H9 (cell line): ENCODE measurements at regions not wholly inside any gene's neighbourhood (a gene's known extent, or its start where the extent isn't known, plus 50 kb on each side); places are given as distances from the start of the nearest gene placed in this dataset.

Experiments used
- DNase-seq: peaks from one replicate; pipeline ENCODE4 v3.0.0-alpha.2; 2017
- H2AFZ ChIP-seq: one replicate; pipeline ENCODE4 v1.6.1; 2013; ENCODE audit warnings: mild to moderate bottlenecking, low read length, control low read depth, moderate library complexity
- H2AK5ac ChIP-seq: 2 replicates; pipeline ENCODE4 v1.6.1; 2013; ENCODE audit warnings: low read length, control low read depth, mixed read lengths; ENCODE audit not compliant: insufficient read length
- H2BK120ac ChIP-seq: one replicate; pipeline ENCODE4 v1.6.1; 2013; ENCODE audit warnings: low read depth, mild to moderate bottlenecking, low read length, control low read depth, inconsistent platforms; ENCODE audit not compliant: poor library complexity, severe bottlenecking
- H2BK12ac ChIP-seq: 2 replicates; pipeline ENCODE4 v1.6.1; 2013; ENCODE audit warnings: low read length, control low read depth, mixed read lengths, low read depth; ENCODE audit not compliant: insufficient read length
- H2BK15ac ChIP-seq: 2 replicates; pipeline ENCODE4 v1.6.1; 2013; ENCODE audit warnings: low read depth, low read length, control low read depth
- H2BK20ac ChIP-seq: one replicate; pipeline ENCODE4 v1.6.1; 2013; ENCODE audit warnings: low read depth, mild to moderate bottlenecking, low read length, control low read depth, inconsistent platforms; ENCODE audit not compliant: poor library complexity, severe bottlenecking
- H2BK5ac ChIP-seq: 2 replicates; pipeline ENCODE4 v1.6.1; 2013; ENCODE audit warnings: low read length, control low read depth, mixed read lengths; ENCODE audit not compliant: insufficient read length
- H3K14ac ChIP-seq: 2 replicates; pipeline ENCODE4 v1.6.1; 2013; ENCODE audit warnings: low read length, control low read depth; ENCODE audit not compliant: insufficient read depth
- H3K18ac ChIP-seq: 2 replicates; pipeline ENCODE4 v1.6.1; 2013; ENCODE audit warnings: low read depth, mild to moderate bottlenecking, mixed read lengths, low read length, control low read depth; ENCODE audit not compliant: insufficient read length
- H3K23ac ChIP-seq: 2 replicates; pipeline ENCODE4 v1.6.1; 2013; ENCODE audit warnings: low read length, control low read depth, mixed read lengths, low read depth; ENCODE audit not compliant: insufficient read length
- H3K23me2 ChIP-seq: 2 replicates; pipeline ENCODE4 v1.6.1; 2013; ENCODE audit warnings: low read depth, mild to moderate bottlenecking, mixed read lengths, low read length, control low read depth; ENCODE audit not compliant: insufficient read length, poor library complexity, severe bottlenecking
- H3K27ac ChIP-seq: 2 replicates; pipeline ENCODE4 v1.5.1; 2013; ENCODE audit warnings: low read length, control low read depth, mixed read lengths, low read depth; ENCODE audit not compliant: insufficient read length
- H3K27me3 ChIP-seq: 2 replicates; pipeline ENCODE4 v1.6.1; 2013; ENCODE audit warnings: low read length, control low read depth, inconsistent platforms; ENCODE audit not compliant: insufficient read depth
- H3K4ac ChIP-seq: 2 replicates; pipeline ENCODE4 v1.6.1; 2013; ENCODE audit warnings: low read depth, mild to moderate bottlenecking, control low read depth, inconsistent platforms, low read length, moderate library complexity
- H3K4me1 ChIP-seq: 2 replicates; pipeline ENCODE4 v1.6.1; 2013; ENCODE audit warnings: low read length, control low read depth, inconsistent platforms; ENCODE audit not compliant: insufficient read depth
- H3K4me2 ChIP-seq: 2 replicates; pipeline ENCODE4 v1.6.1; 2013; ENCODE audit warnings: low read length, control low read depth, mixed read lengths; ENCODE audit not compliant: insufficient read length, insufficient read depth
- H3K56ac ChIP-seq: 2 replicates; pipeline ENCODE4 v1.6.1; 2013; ENCODE audit warnings: low read depth, mild to moderate bottlenecking, mixed read lengths, low read length, control low read depth; ENCODE audit not compliant: insufficient read length
- H3K79me1 ChIP-seq: 2 replicates; pipeline ENCODE4 v1.6.1; 2013; ENCODE audit warnings: low read depth, mild to moderate bottlenecking, moderate library complexity, low read length, control low read depth, inconsistent platforms; ENCODE audit not compliant: insufficient read depth, poor library complexity, severe bottlenecking
- H3K79me2 ChIP-seq: 2 replicates; pipeline ENCODE4 v1.6.1; 2013; ENCODE audit warnings: low read length, control low read depth, inconsistent platforms; ENCODE audit not compliant: insufficient read depth
- H3K9ac ChIP-seq: 2 replicates; pipeline ENCODE4 v1.6.1; 2013; ENCODE audit warnings: low read length, control low read depth, mixed read lengths; ENCODE audit not compliant: insufficient read length; ENCODE audit errors: extremely low read depth
- H3K9me3 ChIP-seq: one replicate; pipeline ENCODE4 v1.6.1; 2013; ENCODE audit warnings: low read depth, low read length, inconsistent platforms; ENCODE audit not compliant: control insufficient read depth
- H3T11ph ChIP-seq: one replicate; pipeline ENCODE4 v1.6.1; 2013; ENCODE audit warnings: mild to moderate bottlenecking, low read length, control low read depth, inconsistent platforms
- H4K20me1 ChIP-seq: one replicate; pipeline ENCODE4 v1.6.1; 2013; ENCODE audit not compliant: control insufficient read depth, insufficient read length, insufficient read depth
- H4K5ac ChIP-seq: 2 replicates; pipeline ENCODE4 v1.6.1; 2013; ENCODE audit warnings: low read depth, mild to moderate bottlenecking, mixed read lengths, low read length, control low read depth; ENCODE audit not compliant: insufficient read length
- H4K8ac ChIP-seq: replicated peaks from 2 replicates; pipeline ENCODE4 v1.6.1; 2013; ENCODE audit warnings: low read length, control low read depth, mixed read lengths, low read depth; ENCODE audit not compliant: insufficient read length
- H4K91ac ChIP-seq: 2 replicates; pipeline ENCODE4 v1.6.1; 2013; ENCODE audit warnings: low read depth, mild to moderate bottlenecking, moderate library complexity, mixed read lengths, low read length, control low read depth; ENCODE audit not compliant: insufficient read length
- H3K27ac Mint-ChIP-seq, 3 experiments: 2 replicates in 2 of 3; 3 replicates in 1 of 3; pipeline ENCODE4 v1.8.0; 2020 to 2021; ENCODE audit warnings: mixed read lengths in 3 of 3, mild to moderate bottlenecking in 1 of 3, moderate library complexity in 1 of 3
- H3K27me3 Mint-ChIP-seq: 2 replicates; pipeline ENCODE4 v1.8.0; 2021; ENCODE audit warnings: low read depth, mild to moderate bottlenecking, moderate library complexity, mixed read lengths
- H3K36me3 Mint-ChIP-seq, 3 experiments: 2 replicates in 2 of 3; 3 replicates in 1 of 3; pipeline ENCODE4 v1.8.0; 2020 to 2021; ENCODE audit warnings: low read depth in 3 of 3, mixed read lengths in 3 of 3; ENCODE audit not compliant: insufficient read depth in 1 of 3
- H3K4me1 Mint-ChIP-seq, 2 experiments: 2 replicates each; pipeline ENCODE4 v1.8.0; 2020; ENCODE audit warnings: mixed read lengths in 2 of 2
- H3K4me3 Mint-ChIP-seq, 2 experiments: 2 replicates in 1 of 2; 3 replicates in 1 of 2; pipeline ENCODE4 v1.8.0; 2020 to 2021; ENCODE audit warnings: mild to moderate bottlenecking in 2 of 2, mixed read lengths in 2 of 2, moderate library complexity in 1 of 2
- H3K9me3 Mint-ChIP-seq, 2 experiments: 2 replicates in 1 of 2; 3 replicates in 1 of 2; pipeline ENCODE4 v1.8.0; 2020; ENCODE audit warnings: mild to moderate bottlenecking in 2 of 2, mixed read lengths in 2 of 2, moderate library complexity in 1 of 2
- CTCF ChIP-seq: fragments of 200-600 bp; sonication (generic); conservative IDR thresholded peaks from 3 replicates; pipeline ENCODE4 v1.8.0; 2021; ENCODE audit warnings: antibody characterized with exemption, mild to moderate bottlenecking
- whole genome bisulfite sequencing: extraction: QIAGEN DNeasy Blood & Tissue Kit; methylation state at CpG from one replicate; pipeline ENCODE4 v1.1.7; 2013; ENCODE audit warnings: missing lambda C conversion rate, low lambda C conversion rate, mixed read lengths; ENCODE audit not compliant: insufficient read length; ENCODE audit errors: extremely low coverage; 5-methylcytosine and 5-hydroxymethylcytosine counted together

- WGBS, result no CpG with 5 or more reads among the region's 1 CpG
- Histone ChIP-seq H2BK20ac (no peak overlapping the region), H2BK120ac (no peak overlapping the region), H2BK12ac (no peak overlapping the region), H3K23me2 (no peaks in the 10 kb centered on the region), H2AFZ (no peak overlapping the region), H3K27ac (no peak overlapping the region), H3K79me2 (no peaks in the 10 kb centered on the region), H4K20me1 (no peaks in the 10 kb centered on the region), H3K4me2 (no peak overlapping the region), H3K14ac (no peak overlapping the region), H3K79me1 (no peaks in the 10 kb centered on the region), H3K4ac (no peak overlapping the region), H3T11ph (no peak overlapping the region), H2BK15ac (no peak overlapping the region), H4K5ac (no peak overlapping the region), H3K56ac (no peak overlapping the region), H3K23ac (no peak overlapping the region), H3K9ac (no peak overlapping the region), H4K91ac (no peak overlapping the region), H3K27me3 (no peaks in the 10 kb centered on the region; the same call in 1 of the 2 replicates), H2AK5ac (no peak overlapping the region), H3K4me1 (no peaks in the 10 kb centered on the region), H2BK5ac (no peak overlapping the region), H4K8ac (no peak overlapping the region), H3K9me3 (no peaks in the 10 kb centered on the region), H3K18ac (no peak overlapping the region)
- Mint-ChIP-seq H3K4me1 (peaks cover 7 to 11% of the 10 kb centered on the region in 2 experiments; a peak in 3 of 4 replicates), H3K27me3 (peaks cover 28% of the 10 kb centered on the region), H3K9me3 (no peaks in the 10 kb centered on the region), H3K36me3 (no peaks in the 10 kb centered on the region), H3K4me3 (no peak overlapping the region), H3K27ac (no peak overlapping the region)
- no peak for TF ChIP-seq CTCF
- DNase-seq, result no peak
Measured at GRCh38 chr2:121125350-121125749, 159.7 kb downstream of the TFCP2L1 start.
